Left forelimb (tissue), 1 donor: ENCODE measurements at regions not wholly inside any gene's neighbourhood (a gene's known extent, or its start where the extent isn't known, plus 50 kb on each side); places are given as distances from the start of the nearest gene placed in this dataset.
"Not testable (repeated sequence)": the region's sequence is repeated elsewhere in the genome, so short reads cannot be mapped to it uniquely, and the experiment has no call there.

Source experiments
- DNase-seq: peaks from one replicate; pipeline ENCODE4 v3.0.0-alpha.2; 2018; ENCODE audit warnings: low spot score

DNA sequence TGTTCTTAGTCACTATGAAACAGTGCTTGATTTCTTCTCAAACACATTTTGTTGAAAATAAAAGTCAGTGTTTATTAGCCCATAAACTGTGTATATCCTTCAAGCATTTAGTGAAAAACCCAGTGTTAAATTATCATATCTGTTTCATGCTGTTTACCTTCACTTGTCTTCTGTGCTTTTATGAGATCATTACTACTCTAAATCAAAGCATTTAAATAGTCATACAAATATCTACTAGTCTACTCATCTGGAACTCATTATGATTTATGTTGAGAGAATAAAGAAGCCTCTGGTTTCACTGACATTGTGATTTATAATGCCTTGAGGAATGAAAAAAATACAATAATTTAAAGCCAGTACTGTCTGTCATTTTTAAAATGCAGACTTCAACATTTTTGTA is 366.5 kb downstream of the SLCO4C1 start:
- no peak for DNase-seq

- no peak for DNase-seq
These were observed 378.9 kb downstream of the SLCO4C1 start for GRCh38 chr5:101917166-101917565.

DNA sequence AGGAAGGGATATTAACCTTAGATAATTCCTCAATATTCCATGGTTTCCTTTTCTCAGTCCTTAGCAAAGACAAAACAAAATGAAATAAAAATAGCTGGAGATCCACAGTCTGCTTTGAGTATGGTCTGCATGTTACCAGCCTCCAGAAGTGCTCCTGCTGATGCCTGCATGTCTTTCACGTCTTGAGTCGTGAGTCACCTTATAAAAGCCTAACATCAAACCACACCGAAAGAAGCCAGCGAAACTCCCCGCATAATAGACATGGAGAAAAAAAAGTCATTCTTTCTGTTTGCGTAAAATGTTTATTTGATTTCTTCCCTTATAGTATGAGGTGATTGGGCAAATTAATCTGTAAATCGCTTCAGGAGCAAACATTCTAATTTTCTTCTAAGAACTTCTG is 380.5 kb downstream of the SLCO4C1 start:
- no peak for DNase-seq

DNA sequence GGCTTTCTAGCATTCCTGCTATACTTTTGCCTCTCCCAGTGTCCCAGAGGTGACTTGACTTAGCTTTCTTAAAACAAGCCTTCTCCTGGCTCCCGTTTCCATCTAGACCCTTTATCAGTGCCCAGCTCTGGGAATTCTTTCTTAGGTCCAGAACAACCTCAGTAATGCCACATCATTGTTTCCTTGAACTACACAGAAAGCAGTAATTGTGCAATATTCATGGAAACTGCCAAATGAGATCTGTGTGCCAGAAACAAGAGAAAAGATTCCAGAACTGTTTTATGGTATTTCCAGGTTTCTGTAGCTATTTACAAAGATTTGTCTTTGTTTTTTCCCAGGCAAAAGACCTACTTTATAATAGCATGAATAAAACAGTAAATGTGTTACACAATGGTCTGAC is 391.3 kb downstream of the SLCO4C1 start:
- no peak for DNase-seq

GRCh38 chr5:101897914-101898313 is 398.2 kb downstream of the SLCO4C1 start:
- no peak for DNase-seq

- no peak for DNase-seq
These were observed 401.1 kb downstream of the SLCO4C1 start for GRCh38 chr5:101894985-101895384.

- no peak for DNase-seq
These were observed 417.9 kb downstream of the SLCO4C1 start for GRCh38 chr5:101878190-101878589.

- no peak for DNase-seq
These were observed 418.6 kb downstream of the SLCO4C1 start for GRCh38 chr5:101877451-101877850.

- DNase-seq: no peak
These were observed 429.6 kb downstream of the SLCO4C1 start for GRCh38 chr5:101866473-101866872.

GRCh38 chr5:101860563-101860962 is 435.5 kb downstream of the SLCO4C1 start:
- DNase-seq: no peak

DNA sequence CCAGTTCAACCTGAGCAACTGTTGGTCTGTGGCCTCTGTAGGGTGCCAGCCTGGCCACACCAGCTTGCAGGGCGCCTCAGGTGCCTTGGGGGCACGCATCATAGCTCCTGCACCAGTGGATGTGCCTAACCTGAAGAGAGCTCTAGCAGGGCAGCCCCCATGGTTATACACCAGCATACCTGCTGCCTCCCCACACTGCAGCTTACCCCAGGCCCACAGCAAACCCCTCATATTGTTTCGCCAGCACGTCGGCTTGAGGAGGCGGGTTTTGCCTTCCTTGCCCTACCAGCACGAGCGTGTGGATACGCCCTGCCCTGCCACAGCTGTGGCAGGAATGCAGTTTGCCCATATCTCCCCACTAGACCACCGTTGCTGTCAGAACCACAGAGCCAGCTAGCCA is 435.9 kb downstream of the SLCO4C1 start:
- DNase-seq: no peak

DNA sequence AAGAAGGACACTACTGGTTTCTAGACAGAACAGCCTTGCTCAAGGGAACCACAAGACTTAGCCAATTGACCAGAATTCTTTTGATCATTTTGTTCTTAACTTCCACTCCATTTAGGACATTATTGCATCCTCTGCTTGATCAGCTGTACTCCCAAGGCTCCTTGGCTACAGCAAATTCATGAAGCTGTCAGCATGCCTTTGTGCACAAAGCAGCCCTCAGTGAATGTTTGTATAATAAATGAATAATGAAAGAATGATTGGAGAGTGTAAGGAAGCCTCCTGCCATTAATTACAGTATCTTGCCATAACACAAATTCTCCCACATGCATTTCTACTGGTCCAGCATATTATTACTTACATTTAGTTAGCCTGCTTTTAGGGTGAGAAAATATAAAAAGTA is 449.6 kb downstream of the SLCO4C1 start:
- no peak for DNase-seq

DNA sequence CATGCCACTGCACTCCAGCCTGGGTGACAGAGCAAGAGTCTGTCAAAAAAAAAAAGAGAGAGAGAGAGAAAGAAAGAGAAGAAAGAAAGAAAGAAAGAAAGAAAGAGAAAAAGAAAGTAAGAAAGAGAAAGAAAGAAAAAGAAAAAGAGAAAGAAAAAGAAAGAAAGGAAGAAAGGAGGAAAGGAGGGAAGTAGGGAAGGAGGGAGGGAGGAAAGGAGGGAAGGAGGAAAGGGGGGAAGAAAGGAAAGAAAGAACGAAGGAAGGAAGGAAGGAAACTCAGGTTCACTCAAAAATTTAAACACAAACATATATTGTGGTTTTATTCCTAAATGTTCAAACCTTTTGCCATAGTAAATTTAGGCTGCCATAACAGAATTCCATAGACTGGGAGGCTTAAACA is 453.0 kb downstream of the SLCO4C1 start:
- no peak for DNase-seq

DNA sequence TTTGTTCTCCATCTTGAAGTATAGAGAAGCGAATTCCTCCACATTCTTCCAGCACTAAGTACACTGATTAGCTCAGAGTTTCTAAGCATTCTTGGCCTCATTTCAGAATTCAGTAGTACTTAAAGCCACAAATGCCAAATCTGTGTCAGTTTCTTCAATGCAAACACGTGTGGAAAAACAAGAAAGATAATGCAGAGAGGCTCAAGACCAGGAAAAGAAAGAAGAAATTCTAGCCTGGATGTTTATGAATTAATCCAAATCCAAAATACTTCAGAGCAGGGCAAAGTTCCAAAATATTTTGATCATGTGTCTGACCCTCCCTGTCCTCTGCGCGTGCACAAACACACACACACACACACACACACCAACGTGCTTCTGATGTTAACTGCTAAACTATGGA is 457.6 kb downstream of the SLCO4C1 start:
- no peak for DNase-seq

GRCh38 chr5:101829255-101829654 is 466.8 kb downstream of the SLCO4C1 start:
- no peak for DNase-seq

- DNase-seq: no peak
These were observed 484.6 kb downstream of the SLCO4C1 start for GRCh38 chr5:101811466-101811865.

GRCh38 chr5:101806410-101806809 is 489.7 kb downstream of the SLCO4C1 start:
- no peak for DNase-seq

DNA sequence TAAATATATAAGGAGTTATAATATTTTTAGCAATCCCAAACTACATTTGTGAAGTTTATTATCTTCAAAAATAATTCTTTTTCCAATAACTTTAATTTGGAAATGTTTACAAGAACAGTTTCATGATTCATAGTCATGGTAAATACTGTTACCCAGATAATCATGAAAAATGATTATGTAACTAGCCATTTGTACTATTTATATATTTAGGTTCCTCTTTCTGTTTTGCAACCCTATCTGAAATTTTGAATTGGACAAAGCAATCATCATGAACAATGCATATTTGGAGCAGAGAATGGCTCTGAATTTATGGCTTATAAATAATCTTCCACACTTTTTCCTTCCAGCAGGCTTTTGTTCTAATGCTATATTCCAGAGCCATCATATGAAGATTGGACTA is 499.7 kb downstream of the SLCO4C1 start:
- DNase-seq: no peak

- no peak for DNase-seq
These were observed 507.3 kb downstream of the SLCO4C1 start for GRCh38 chr5:101788797-101789196.

DNA sequence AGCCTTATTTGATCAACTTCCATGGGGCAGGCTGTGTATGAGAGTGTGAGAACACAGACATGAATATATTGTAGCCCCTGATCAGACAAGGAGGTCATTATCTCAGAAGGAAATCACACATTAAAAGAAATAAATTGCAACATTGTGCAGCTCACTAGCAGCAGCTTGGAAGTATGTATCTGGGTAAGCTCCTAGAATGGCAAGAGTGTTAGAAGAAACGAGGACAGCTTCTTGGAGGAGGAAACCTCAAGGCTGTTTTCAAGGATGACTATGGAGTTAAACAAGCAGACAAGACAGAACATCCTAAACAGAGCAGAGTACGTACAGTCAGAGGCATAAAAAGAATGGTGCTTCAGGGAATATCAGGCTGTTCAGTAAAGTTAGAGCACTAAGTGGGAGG is 511.0 kb downstream of the SLCO4C1 start:
- DNase-seq: no peak

DNA sequence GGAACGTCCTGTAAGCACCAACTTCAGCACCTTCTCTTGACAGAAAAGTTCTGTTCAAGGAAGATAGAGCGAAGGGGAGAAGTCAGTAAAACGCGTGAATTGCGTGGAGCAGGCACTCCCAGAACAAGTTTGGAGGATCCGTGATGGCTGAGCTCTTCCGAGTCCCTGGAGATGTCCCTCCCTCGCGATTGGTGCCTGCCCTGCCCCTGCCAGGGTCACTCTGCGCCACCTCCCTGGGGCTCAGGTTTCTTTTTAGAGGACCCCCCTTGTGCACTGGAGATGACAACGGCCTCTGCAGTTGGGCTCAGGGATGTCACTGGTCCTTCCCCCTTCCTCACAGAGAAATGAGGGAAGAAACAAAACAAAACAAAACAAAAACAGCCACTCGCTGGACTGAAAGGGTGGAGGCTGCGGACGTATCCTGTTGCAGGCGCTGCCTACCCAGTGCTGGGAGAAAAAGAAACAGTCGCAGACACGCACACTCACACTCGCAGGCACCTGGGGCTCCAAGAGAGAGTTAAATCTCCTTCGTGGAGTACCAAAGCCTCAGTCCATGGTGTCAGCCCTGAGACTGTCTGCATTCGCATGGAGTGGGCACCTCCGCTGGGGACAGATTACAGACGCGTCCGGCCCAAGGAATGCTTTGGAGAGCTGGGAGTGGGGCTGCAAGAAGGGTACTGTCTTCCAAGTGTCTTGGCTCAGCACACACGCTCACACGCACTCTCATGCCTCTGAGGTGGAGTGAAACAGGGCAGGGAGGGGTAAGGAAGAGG is 512.7 kb downstream of the SLCO4C1 start:
- no peak for DNase-seq

DNA sequence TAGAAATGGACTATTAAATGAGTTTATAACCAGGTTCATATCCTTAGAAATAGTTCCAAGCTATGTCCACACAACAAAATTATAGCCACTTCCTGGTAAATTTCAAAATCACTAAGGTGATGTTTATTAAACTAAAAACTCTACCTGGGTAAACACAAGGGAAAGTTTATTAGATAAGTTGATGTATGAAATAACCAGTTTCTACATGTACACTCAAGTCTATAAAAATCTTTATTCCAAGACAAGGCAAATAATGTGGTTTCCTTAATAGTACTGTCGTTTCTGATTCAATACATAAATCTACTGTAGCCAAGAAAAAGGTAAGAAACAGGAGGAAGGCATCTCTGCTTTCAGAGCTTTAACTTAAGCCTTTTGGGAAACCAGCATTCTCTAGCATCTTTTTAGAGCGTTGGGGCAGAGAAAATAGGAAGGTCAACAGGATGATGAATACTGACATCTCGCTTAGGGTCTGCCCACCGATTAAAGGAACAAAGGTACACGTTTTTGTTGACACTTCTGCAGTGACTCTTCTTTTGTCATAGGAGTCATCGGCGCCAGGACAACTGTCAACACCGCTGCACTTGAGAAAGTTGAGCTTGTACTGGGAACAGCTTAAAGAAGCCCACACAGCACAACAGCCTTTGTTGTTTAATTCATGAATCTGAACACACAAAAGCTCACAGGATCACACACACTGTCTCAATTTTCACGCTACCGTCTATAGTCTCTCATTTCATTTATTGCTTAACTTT is 513.6 kb downstream of the SLCO4C1 start:
- DNase-seq: no peak

DNA sequence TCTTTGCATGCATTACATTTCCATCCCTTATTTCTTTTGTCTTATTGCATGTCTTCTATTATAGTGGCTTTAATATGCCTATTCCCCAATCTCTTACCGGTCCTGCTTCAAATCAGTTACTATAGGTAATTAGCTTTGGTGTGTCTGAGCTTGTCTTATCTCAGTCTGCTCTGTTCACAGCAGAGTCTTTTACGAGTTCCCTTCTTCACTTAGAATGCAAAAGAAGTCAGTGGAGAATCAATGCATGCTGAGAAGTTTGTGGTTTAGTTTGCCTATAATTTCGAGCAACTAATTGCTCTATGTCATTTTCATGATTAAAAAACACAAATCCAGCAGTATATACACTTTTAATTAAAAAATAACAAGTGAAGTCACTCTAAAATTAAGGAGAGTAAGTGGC is 545.0 kb downstream of the SLCO4C1 start:
- no peak for DNase-seq

DNA sequence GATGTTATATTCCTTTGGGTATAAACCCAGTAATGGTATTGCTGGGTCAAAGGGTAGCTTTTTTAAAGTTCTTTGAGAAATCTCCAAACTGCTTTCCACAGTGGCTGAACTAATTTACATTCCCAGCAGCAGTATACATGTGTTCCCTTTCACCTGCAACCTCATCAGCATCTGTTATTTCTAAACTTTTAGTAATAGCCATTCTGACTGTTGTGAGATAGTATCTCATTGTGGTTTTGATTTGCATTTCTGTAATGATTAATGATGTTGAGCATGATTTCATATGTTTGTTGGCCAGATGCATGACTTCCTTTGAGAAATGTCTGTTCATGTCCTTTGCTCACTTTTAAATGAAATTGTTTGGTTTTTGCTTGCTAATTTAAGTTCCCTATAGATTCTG is 553.1 kb downstream of the SLCO4C1 start:
- DNase-seq: not testable (repeated sequence)
